HL-60 (cell line): ENCODE measurements at regions not wholly inside any gene's neighbourhood (a gene's known extent, or its start where the extent isn't known, plus 50 kb on each side); places are given as distances from the start of the nearest gene placed in this dataset.

Experiments used
- DNase-seq, 2 experiments: peaks; one replicate each; pipeline ENCODE4 v3.0.0-alpha.2; 2010 to 2020; ENCODE audit warnings: low read depth in 1 of 2, low spot score in 1 of 2
- H3K27ac ChIP-seq: fragments of 250-450 bp; sonication (Bioruptor Pico); replicated peaks from 2 replicates; pipeline ENCODE4 v1.5.1; 2020; ENCODE audit warnings: mild to moderate bottlenecking, moderate library complexity
- H3K27me3 ChIP-seq: fragments of 250-450 bp; sonication (Bioruptor Pico); 2 replicates; pipeline ENCODE4 v1.5.1; 2021; ENCODE audit warnings: mild to moderate bottlenecking, moderate library complexity; ENCODE audit not compliant: insufficient read depth, poor library complexity, severe bottlenecking
- H3K4me3 ChIP-seq: replicated peaks from 2 replicates; pipeline ENCODE4 v1.5.1; 2011; ENCODE audit warnings: mild to moderate bottlenecking, control low read depth, low read length; ENCODE audit not compliant: insufficient read depth
- GABPA ChIP-seq: IDR thresholded peaks from 2 replicates; pipeline ENCODE4 v1.6.1; 2012; ENCODE audit warnings: low read depth
- POLR2AphosphoS5 ChIP-seq: IDR thresholded peaks from 2 replicates; pipeline ENCODE4 v1.6.1; 2012; ENCODE audit warnings: low read depth
- SPI1 ChIP-seq: IDR thresholded peaks from 2 replicates; pipeline ENCODE4 v1.6.1; 2012; ENCODE audit warnings: low read depth, mild to moderate bottlenecking, borderline replicate concordance
- TF ChIP-seq, protein P1 (sequence below): IDR thresholded peaks from one replicate; pipeline ENCODE4 v1.5.1; 2011; ENCODE audit warnings: low read length, control low read depth, inconsistent platforms; ENCODE audit not compliant: insufficient read depth
- TF ChIP-seq, protein P2 (sequence below): IDR thresholded peaks from 2 replicates; pipeline ENCODE4 v1.6.1; 2012; ENCODE audit warnings: low read depth; ENCODE audit not compliant: insufficient replicate concordance

DNA sequence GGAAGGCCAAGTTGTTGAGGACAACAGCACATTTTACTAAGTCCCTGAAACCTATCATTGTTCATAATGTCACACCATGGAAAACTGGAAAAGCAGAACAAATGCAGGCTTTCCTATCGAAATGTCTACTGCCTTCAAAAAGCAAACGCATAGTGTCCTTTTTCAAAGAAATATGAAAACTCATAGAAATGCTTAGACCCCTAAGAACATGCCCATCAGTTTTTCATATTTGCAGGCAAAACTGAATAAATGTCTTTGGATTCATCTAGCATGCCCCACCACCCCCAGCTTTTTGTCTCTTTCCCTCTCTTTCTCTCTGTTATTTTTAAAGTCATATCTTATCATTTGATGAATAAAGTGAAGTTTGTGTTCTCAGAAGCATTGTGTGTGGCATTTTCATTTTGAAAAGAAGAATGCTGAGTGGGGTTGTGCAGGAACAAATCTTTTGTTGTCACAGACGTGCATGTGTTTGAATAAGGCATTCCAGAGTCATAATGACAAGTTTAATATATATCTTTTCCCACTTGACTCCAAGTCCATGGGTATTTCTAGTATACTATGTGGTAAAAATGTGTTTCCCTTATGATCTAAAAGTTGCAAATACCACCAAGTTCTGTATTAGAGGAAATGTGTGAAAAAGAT is 2180.0 kb upstream of the PIK3C3 start:
- Histone ChIP-seq H3K27ac (no peak overlapping the region), H3K4me3 (no peak overlapping the region), H3K27me3 (no peaks in the 10 kb centered on the region)
- DNase-seq, result no peak
- TF ChIP-seq SPI1 (no peak), GABPA (no peak), POLR2AphosphoS5 (no peak)
- TF ChIP-seq, protein P1, sequence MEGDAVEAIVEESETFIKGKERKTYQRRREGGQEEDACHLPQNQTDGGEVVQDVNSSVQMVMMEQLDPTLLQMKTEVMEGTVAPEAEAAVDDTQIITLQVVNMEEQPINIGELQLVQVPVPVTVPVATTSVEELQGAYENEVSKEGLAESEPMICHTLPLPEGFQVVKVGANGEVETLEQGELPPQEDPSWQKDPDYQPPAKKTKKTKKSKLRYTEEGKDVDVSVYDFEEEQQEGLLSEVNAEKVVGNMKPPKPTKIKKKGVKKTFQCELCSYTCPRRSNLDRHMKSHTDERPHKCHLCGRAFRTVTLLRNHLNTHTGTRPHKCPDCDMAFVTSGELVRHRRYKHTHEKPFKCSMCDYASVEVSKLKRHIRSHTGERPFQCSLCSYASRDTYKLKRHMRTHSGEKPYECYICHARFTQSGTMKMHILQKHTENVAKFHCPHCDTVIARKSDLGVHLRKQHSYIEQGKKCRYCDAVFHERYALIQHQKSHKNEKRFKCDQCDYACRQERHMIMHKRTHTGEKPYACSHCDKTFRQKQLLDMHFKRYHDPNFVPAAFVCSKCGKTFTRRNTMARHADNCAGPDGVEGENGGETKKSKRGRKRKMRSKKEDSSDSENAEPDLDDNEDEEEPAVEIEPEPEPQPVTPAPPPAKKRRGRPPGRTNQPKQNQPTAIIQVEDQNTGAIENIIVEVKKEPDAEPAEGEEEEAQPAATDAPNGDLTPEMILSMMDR, result no peak
- TF ChIP-seq, protein P2, sequence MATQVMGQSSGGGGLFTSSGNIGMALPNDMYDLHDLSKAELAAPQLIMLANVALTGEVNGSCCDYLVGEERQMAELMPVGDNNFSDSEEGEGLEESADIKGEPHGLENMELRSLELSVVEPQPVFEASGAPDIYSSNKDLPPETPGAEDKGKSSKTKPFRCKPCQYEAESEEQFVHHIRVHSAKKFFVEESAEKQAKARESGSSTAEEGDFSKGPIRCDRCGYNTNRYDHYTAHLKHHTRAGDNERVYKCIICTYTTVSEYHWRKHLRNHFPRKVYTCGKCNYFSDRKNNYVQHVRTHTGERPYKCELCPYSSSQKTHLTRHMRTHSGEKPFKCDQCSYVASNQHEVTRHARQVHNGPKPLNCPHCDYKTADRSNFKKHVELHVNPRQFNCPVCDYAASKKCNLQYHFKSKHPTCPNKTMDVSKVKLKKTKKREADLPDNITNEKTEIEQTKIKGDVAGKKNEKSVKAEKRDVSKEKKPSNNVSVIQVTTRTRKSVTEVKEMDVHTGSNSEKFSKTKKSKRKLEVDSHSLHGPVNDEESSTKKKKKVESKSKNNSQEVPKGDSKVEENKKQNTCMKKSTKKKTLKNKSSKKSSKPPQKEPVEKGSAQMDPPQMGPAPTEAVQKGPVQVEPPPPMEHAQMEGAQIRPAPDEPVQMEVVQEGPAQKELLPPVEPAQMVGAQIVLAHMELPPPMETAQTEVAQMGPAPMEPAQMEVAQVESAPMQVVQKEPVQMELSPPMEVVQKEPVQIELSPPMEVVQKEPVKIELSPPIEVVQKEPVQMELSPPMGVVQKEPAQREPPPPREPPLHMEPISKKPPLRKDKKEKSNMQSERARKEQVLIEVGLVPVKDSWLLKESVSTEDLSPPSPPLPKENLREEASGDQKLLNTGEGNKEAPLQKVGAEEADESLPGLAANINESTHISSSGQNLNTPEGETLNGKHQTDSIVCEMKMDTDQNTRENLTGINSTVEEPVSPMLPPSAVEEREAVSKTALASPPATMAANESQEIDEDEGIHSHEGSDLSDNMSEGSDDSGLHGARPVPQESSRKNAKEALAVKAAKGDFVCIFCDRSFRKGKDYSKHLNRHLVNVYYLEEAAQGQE, result no peak

DNA sequence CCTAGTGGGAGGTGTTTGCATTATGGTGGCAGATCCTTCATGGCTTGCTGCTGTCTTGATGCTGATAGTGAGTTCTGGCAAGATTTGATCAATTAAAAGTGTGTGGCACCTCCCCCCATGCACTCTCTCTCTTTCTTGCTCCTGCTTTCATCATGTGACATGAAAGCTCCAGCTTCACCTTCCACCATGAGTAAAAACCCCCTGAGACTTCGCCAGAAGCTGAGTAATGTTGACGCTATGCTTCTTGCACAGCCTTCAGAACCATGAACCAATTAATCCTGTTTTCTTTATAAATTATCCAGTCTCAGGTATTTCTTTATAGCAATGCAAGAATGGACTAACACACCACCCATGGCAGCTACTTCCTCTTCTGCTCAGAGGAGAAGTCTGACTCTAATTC is 2181.4 kb upstream of the PIK3C3 start:
- no peak overlapping the region for H3K4me3 ChIP-seq
- no peak for DNase-seq

DNA sequence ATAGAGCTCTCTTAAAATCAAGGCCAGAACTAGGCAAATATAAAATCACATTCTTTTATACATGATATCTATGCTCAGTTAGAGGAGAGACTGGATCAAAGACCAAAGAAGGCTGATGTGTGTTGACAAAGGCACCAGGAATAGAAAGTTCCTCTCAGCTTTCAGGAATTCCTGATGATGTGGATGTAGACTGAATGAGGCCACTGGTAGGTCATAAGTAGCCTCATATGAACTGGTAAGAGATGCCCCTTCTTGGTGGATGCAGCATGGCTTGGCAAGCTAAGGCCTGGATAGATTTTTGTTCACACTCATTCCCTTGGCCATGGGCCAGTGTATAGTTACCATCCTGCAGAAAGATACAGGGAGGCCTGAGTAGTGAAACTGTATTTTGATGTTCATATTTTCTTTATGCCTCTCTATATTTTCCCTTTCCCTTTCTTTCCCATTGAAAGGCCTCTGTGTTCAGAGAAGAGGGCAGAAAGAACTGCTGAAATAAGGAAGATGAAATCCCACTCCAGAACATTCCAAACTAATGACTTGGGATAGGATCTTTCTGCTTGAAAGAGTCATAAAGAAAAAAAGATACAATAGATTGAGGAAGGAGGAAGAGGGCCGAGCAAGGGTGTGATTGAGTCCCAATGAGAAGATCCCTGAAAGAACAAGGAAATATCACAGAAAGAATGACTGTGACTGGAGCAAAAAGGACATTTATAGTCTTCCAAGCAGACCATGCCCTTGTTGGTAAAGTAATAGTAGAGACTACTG is 2182.7 kb upstream of the PIK3C3 start:
- TF ChIP-seq, protein P1, result no peak
- TF ChIP-seq GABPA, result no peak
- TF ChIP-seq, protein P2, result no peak
- TF ChIP-seq POLR2AphosphoS5, result no peak
- Histone ChIP-seq H3K27ac (no peak overlapping the region), H3K27me3 (no peaks in the 10 kb centered on the region), H3K4me3 (no peak overlapping the region)
- DNase-seq, result no peak

More for the DNA sequence above, 2181.4 kb upstream of the PIK3C3 start:
- H3K27me3 ChIP-seq, result no peaks in the 10 kb centered on the region
- TF ChIP-seq, protein P2, result no peak
- TF ChIP-seq, protein P1, result no peak
- TF ChIP-seq SPI1 (no peak), POLR2AphosphoS5 (no peak), GABPA (no peak)
- H3K27ac ChIP-seq, result no peak overlapping the region
